ENCODE measurements at regions not wholly inside any gene's neighbourhood (a gene's known extent, or its start where the extent isn't known, plus 50 kb on each side); places are given as distances from the start of the nearest gene placed in this dataset.

DNA sequence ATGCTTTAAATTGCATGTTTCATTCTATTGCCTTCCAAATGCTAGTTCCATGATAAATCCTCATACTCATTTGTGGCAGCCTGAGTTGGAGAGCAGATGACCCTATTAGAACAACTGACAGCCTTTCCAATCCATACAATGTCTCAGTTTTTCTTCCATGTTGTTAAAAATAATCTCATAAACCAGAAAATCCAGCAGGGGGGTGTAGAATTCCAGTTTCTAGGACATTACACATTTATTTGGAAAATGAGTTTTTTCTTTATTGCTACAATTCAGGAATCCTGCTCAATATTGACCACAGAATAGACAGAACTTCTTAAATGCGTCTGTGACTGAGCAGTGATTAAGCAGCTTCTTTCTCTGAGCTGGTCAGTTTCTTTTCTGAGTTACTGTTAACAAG is 174.2 kb upstream of the ATP10A start:
- TF ChIP-seq, protein P1, sequence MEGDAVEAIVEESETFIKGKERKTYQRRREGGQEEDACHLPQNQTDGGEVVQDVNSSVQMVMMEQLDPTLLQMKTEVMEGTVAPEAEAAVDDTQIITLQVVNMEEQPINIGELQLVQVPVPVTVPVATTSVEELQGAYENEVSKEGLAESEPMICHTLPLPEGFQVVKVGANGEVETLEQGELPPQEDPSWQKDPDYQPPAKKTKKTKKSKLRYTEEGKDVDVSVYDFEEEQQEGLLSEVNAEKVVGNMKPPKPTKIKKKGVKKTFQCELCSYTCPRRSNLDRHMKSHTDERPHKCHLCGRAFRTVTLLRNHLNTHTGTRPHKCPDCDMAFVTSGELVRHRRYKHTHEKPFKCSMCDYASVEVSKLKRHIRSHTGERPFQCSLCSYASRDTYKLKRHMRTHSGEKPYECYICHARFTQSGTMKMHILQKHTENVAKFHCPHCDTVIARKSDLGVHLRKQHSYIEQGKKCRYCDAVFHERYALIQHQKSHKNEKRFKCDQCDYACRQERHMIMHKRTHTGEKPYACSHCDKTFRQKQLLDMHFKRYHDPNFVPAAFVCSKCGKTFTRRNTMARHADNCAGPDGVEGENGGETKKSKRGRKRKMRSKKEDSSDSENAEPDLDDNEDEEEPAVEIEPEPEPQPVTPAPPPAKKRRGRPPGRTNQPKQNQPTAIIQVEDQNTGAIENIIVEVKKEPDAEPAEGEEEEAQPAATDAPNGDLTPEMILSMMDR (IDR thresholded peaks at IDR 0.05), result no peak
- no peak for TF ChIP-seq EZH2 (IDR thresholded peaks at IDR 0.05; ENCODE audit: borderline replicate concordance, insufficient read depth, low read depth, low read length, poor library complexity, severe bottlenecking)
